SK-N-SH treated with all-trans-retinoic acid at 6 μM for 48 hours (cell line): ENCODE measurements at regions not wholly inside any gene's neighbourhood (a gene's known extent, or its start where the extent isn't known, plus 50 kb on each side); places are given as distances from the start of the nearest gene placed in this dataset.
"Not testable (repeated sequence)": the region's sequence is repeated elsewhere in the genome, so short reads cannot be mapped to it uniquely, and the experiment has no call there.

ENCODE experiments used
- ATAC-seq: fragments of 200-7000 bp; cut with Tn5 transposase; 3 replicates; pipeline ENCODE4 v1.9.1; 2020; ENCODE audit warnings: mild to moderate bottlenecking, moderate library complexity
- ARNTL ChIP-seq: fragments of 450-650 bp; formaldehyde crosslinking; IDR thresholded peaks from 2 replicates; pipeline ENCODE4 v1.5.0; 2020; ENCODE audit warnings: low read depth, mild to moderate bottlenecking, moderate library complexity, borderline replicate concordance
- BACH2 ChIP-seq: fragments of 250-450 bp; sonication (Bioruptor Pico); IDR thresholded peaks from 2 replicates; pipeline ENCODE4 v1.9.0; 2021; ENCODE audit warnings: mild to moderate bottlenecking, borderline replicate concordance
- CSDC2 ChIP-seq: fragments of 250-450 bp; sonication (Bioruptor Pico); IDR thresholded peaks from 2 replicates; pipeline ENCODE4 v1.5.0; 2020; ENCODE audit warnings: mild to moderate bottlenecking, moderate library complexity
- ESRRG ChIP-seq: fragments of 250-450 bp; sonication (Bioruptor Pico); IDR thresholded peaks from 2 replicates; pipeline ENCODE4 v1.6.1; 2021; ENCODE audit warnings: mild to moderate bottlenecking
- GLIS3 ChIP-seq: fragments of 250-450 bp; sonication (Bioruptor Pico); IDR thresholded peaks from 2 replicates; pipeline ENCODE4 v1.5.0; 2020; ENCODE audit warnings: mild to moderate bottlenecking, moderate library complexity
- ISL1 ChIP-seq: fragments of 250-450 bp; sonication (Bioruptor Pico); IDR thresholded peaks from 2 replicates; pipeline ENCODE4 v2.1.2; 2022; ENCODE audit warnings: mild to moderate bottlenecking, moderate library complexity
- PPARA ChIP-seq: fragments of 250-450 bp; sonication (Bioruptor Pico); IDR thresholded peaks from 2 replicates; pipeline ENCODE4 v1.5.0; 2020; ENCODE audit warnings: mild to moderate bottlenecking, borderline replicate concordance
- RARB ChIP-seq: fragments of 250-450 bp; sonication (Bioruptor Pico); IDR thresholded peaks from 2 replicates; pipeline ENCODE4 v1.8.0; 2021; ENCODE audit warnings: mild to moderate bottlenecking, moderate library complexity
- SNAI2 ChIP-seq: fragments of 250-450 bp; sonication (Bioruptor Pico); IDR thresholded peaks from 2 replicates; pipeline ENCODE4 v1.5.0; 2020; ENCODE audit warnings: mild to moderate bottlenecking, moderate library complexity
- TCF4 ChIP-seq: fragments of 250-450 bp; sonication (Bioruptor Pico); IDR thresholded peaks from 2 replicates; pipeline ENCODE4 v1.8.0; 2021; ENCODE audit warnings: mild to moderate bottlenecking, moderate library complexity, borderline replicate concordance
- TOX ChIP-seq: fragments of 250-450 bp; sonication (Bioruptor Pico); IDR thresholded peaks from 2 replicates; pipeline ENCODE4 v1.8.0; 2021; ENCODE audit warnings: mild to moderate bottlenecking, moderate library complexity, borderline replicate concordance
- ZFP3 ChIP-seq: fragments of 250-450 bp; sonication (Bioruptor Pico); IDR thresholded peaks from 2 replicates; pipeline ENCODE4 v1.5.0; 2020; ENCODE audit warnings: mild to moderate bottlenecking, moderate library complexity
- ZFP30 ChIP-seq: fragments of 450-650 bp; formaldehyde crosslinking; IDR thresholded peaks from 2 replicates; pipeline ENCODE4 v1.5.0; 2022; ENCODE audit warnings: mild to moderate bottlenecking, moderate library complexity
- ZNF565 ChIP-seq: fragments of 450-650 bp; formaldehyde crosslinking; conservative IDR thresholded peaks from 2 replicates; pipeline ENCODE4 v1.5.0; 2020; ENCODE audit warnings: low read depth, mild to moderate bottlenecking, moderate library complexity
- ZNF70 ChIP-seq: fragments of 450-650 bp; formaldehyde crosslinking; IDR thresholded peaks from 2 replicates; pipeline ENCODE4 v1.5.0; 2020; ENCODE audit warnings: mild to moderate bottlenecking, moderate library complexity
- ZNF8 ChIP-seq: fragments of 450-650 bp; formaldehyde crosslinking; IDR thresholded peaks from 2 replicates; pipeline ENCODE4 v1.5.0; 2020; ENCODE audit warnings: mild to moderate bottlenecking, moderate library complexity
- TF ChIP-seq, protein P1 (sequence below): fragments of 250-450 bp; sonication (Bioruptor Pico); IDR thresholded peaks from 2 replicates; pipeline ENCODE4 v1.8.0; 2020; ENCODE audit warnings: mild to moderate bottlenecking, moderate library complexity, borderline replicate concordance
- TF ChIP-seq, protein P2 (sequence below): fragments of 250-450 bp; sonication (Bioruptor Pico); IDR thresholded peaks from 2 replicates; pipeline ENCODE4 v1.8.0; 2021; ENCODE audit warnings: low read depth, mild to moderate bottlenecking, moderate library complexity, borderline replicate concordance
- TF ChIP-seq, protein P3 (sequence below): fragments of 250-450 bp; sonication (Bioruptor Pico); IDR thresholded peaks from 2 replicates; pipeline ENCODE4 v1.5.1; 2021; ENCODE audit warnings: mild to moderate bottlenecking, moderate library complexity
- TF ChIP-seq, protein P4 (sequence below): fragments of 250-450 bp; sonication (Bioruptor Pico); IDR thresholded peaks from 2 replicates; pipeline ENCODE4 v1.5.0; 2020; ENCODE audit warnings: mild to moderate bottlenecking, moderate library complexity
- TF ChIP-seq, protein P5 (sequence below): fragments of 250-450 bp; sonication (Bioruptor Pico); IDR thresholded peaks from 2 replicates; pipeline ENCODE4 v1.5.1; 2020; ENCODE audit warnings: low read depth, mild to moderate bottlenecking, moderate library complexity

DNA sequence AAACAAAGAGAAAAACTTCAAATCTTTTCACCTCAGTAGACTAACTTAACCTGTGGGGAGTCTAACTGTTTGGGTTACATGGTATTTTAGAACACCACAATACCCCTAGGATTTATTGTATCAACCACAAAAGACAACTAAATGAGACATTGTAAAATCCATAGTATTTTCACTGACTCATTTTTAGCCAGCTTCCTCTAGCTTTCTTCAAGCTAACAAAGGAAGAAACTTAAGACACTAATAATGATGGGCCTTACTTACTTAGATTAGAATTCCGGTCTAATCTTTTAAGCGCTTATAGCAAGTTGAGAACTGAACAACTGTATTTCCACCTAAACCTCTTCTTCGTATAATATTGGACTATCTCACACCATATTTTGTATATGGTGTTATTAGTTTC lies 529.3 kb downstream of the DMRTA1 start:
- ATAC-seq = no peak

DNA sequence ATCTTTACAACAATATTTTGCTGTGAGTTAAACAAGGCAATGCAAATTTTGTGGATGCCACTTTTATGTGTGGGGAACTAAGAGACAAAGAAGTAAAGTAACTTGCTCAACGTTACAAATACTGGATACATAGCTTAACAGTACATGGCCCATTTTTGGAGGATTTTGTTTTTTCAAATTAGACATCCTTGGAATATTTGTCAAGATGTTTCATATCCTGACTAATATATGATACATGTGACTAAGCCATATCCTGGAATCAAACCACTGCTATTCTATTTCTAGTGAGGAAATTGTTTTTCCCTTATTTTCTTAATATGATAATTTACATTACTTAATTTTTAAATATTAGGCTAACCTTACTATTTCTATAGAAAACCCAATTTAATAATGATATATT lies 529.8 kb downstream of the DMRTA1 start:
- no peak for ATAC-seq
- TF ChIP-seq ZNF8 (CRISPR knock-in tag) = no peak
- TF ChIP-seq ZNF565 (CRISPR knock-in tag) = no peak
- no peak for TF ChIP-seq ESRRG
- no peak for TF ChIP-seq GLIS3 (CRISPR knock-in tag)
- TF ChIP-seq TCF4 (CRISPR knock-in tag) = no peak
- TF ChIP-seq ZFP30 (CRISPR knock-in tag) = no peak
- TF ChIP-seq ZNF70 (CRISPR knock-in tag) = no peak
- TF ChIP-seq, protein P1, sequence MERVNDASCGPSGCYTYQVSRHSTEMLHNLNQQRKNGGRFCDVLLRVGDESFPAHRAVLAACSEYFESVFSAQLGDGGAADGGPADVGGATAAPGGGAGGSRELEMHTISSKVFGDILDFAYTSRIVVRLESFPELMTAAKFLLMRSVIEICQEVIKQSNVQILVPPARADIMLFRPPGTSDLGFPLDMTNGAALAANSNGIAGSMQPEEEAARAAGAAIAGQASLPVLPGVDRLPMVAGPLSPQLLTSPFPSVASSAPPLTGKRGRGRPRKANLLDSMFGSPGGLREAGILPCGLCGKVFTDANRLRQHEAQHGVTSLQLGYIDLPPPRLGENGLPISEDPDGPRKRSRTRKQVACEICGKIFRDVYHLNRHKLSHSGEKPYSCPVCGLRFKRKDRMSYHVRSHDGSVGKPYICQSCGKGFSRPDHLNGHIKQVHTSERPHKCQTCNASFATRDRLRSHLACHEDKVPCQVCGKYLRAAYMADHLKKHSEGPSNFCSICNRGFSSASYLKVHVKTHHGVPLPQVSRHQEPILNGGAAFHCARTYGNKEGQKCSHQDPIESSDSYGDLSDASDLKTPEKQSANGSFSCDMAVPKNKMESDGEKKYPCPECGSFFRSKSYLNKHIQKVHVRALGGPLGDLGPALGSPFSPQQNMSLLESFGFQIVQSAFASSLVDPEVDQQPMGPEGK (CRISPR knock-in tag) = no peak
- TF ChIP-seq, protein P2, sequence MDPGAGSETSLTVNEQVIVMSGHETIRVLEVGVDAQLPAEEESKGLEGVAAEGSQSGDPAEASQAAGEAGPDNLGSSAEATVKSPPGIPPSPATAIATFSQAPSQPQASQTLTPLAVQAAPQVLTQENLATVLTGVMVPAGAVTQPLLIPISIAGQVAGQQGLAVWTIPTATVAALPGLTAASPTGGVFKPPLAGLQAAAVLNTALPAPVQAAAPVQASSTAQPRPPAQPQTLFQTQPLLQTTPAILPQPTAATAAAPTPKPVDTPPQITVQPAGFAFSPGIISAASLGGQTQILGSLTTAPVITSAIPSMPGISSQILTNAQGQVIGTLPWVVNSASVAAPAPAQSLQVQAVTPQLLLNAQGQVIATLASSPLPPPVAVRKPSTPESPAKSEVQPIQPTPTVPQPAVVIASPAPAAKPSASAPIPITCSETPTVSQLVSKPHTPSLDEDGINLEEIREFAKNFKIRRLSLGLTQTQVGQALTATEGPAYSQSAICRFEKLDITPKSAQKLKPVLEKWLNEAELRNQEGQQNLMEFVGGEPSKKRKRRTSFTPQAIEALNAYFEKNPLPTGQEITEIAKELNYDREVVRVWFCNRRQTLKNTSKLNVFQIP (CRISPR knock-in tag) = no peak
- no peak for TF ChIP-seq BACH2 (CRISPR knock-in tag)
- TF ChIP-seq ISL1 = no peak
- TF ChIP-seq SNAI2 = no peak
- no peak for TF ChIP-seq TOX (CRISPR knock-in tag)
- TF ChIP-seq, all 23 proteins: peak for 0

More for the DNA sequence above, 529.3 kb downstream of the DMRTA1 start:
- TF ChIP-seq BACH2 (CRISPR knock-in tag) (no peak), GLIS3 (CRISPR knock-in tag) (no peak), RARB (no peak), SNAI2 (no peak), TOX (CRISPR knock-in tag) (no peak), ZFP30 (CRISPR knock-in tag) (no peak), PPARA (CRISPR knock-in tag) (no peak), ZNF70 (CRISPR knock-in tag) (no peak), ZNF565 (CRISPR knock-in tag) (no peak), ARNTL (no peak), ZFP3 (CRISPR knock-in tag) (no peak), CSDC2 (CRISPR knock-in tag) (no peak)
- TF ChIP-seq, protein P3, sequence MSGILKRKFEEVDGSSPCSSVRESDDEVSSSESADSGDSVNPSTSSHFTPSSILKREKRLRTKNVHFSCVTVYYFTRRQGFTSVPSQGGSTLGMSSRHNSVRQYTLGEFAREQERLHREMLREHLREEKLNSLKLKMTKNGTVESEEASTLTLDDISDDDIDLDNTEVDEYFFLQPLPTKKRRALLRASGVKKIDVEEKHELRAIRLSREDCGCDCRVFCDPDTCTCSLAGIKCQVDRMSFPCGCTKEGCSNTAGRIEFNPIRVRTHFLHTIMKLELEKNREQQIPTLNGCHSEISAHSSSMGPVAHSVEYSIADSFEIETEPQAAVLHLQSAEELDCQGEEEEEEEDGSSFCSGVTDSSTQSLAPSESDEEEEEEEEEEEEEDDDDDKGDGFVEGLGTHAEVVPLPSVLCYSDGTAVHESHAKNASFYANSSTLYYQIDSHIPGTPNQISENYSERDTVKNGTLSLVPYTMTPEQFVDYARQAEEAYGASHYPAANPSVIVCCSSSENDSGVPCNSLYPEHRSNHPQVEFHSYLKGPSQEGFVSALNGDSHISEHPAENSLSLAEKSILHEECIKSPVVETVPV (CRISPR knock-in tag) = no peak
- TF ChIP-seq, protein P1 (CRISPR knock-in tag) = no peak
- TF ChIP-seq, protein P4, sequence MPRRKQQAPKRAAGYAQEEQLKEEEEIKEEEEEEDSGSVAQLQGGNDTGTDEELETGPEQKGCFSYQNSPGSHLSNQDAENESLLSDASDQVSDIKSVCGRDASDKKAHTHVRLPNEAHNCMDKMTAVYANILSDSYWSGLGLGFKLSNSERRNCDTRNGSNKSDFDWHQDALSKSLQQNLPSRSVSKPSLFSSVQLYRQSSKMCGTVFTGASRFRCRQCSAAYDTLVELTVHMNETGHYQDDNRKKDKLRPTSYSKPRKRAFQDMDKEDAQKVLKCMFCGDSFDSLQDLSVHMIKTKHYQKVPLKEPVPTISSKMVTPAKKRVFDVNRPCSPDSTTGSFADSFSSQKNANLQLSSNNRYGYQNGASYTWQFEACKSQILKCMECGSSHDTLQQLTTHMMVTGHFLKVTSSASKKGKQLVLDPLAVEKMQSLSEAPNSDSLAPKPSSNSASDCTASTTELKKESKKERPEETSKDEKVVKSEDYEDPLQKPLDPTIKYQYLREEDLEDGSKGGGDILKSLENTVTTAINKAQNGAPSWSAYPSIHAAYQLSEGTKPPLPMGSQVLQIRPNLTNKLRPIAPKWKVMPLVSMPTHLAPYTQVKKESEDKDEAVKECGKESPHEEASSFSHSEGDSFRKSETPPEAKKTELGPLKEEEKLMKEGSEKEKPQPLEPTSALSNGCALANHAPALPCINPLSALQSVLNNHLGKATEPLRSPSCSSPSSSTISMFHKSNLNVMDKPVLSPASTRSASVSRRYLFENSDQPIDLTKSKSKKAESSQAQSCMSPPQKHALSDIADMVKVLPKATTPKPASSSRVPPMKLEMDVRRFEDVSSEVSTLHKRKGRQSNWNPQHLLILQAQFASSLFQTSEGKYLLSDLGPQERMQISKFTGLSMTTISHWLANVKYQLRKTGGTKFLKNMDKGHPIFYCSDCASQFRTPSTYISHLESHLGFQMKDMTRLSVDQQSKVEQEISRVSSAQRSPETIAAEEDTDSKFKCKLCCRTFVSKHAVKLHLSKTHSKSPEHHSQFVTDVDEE (CRISPR knock-in tag) = no peak
- TF ChIP-seq, protein P2 (CRISPR knock-in tag) = no peak
- TF ChIP-seq, protein P5, sequence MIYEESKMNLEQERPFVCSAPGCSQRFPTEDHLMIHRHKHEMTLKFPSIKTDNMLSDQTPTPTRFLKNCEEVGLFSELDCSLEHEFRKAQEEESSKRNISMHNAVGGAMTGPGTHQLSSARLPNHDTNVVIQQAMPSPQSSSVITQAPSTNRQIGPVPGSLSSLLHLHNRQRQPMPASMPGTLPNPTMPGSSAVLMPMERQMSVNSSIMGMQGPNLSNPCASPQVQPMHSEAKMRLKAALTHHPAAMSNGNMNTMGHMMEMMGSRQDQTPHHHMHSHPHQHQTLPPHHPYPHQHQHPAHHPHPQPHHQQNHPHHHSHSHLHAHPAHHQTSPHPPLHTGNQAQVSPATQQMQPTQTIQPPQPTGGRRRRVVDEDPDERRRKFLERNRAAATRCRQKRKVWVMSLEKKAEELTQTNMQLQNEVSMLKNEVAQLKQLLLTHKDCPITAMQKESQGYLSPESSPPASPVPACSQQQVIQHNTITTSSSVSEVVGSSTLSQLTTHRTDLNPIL (CRISPR knock-in tag) = no peak

DNA sequence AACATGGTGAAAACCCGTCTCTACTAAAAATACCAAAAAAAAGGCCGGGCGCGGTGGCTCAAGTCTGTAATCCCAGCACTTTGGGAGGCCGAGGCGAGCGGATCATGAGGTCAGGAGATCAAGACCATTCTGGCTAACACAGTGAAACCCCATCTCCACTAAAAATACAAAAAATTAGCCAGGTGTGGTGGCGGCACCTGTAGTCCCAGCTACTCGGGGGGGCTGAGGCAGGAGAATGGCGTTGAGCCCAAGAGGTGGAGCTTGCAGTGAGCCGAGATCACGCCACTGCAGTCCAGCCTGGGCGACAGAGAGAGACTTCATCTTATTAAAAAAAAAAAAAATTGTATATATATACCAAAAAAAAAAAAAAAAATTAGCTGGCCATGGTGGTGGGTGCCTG lies 533.8 kb downstream of the DMRTA1 start:
- not testable (repeated sequence) for ATAC-seq
